NT2/D1 (cell line): ENCODE measurements at regions not wholly inside any gene's neighbourhood (a gene's known extent, or its start where the extent isn't known, plus 50 kb on each side); places are given as distances from the start of the nearest gene placed in this dataset.

Experiments used
- YY1 ChIP-seq: IDR thresholded peaks from 2 replicates; pipeline ENCODE4 v1.6.1; 2011; ENCODE audit not compliant: insufficient read length, insufficient read depth
- ZNF274 ChIP-seq: IDR thresholded peaks from 2 replicates; pipeline ENCODE4 v1.6.1; 2011; ENCODE audit warnings: mild to moderate bottlenecking, low read depth, low read length

DNA sequence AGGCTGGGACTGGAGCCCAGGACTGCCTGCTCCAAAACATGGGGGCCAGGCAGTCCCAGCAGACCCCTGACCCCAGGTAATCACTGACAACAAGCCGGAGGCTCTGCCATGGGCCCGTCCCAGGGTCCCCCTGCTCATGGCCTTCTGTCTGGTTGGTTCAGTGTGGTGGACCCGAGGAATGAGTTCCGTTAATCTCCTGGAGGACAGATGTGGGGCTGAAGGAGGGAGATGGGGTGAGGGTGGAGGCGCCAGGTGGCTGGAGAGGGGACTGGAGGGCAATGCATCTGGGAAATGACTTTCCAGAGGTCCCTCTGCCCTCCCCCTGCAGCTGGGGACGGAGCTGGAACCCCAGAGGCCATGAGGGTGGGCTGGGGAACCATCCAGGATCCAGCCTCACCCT lies 103.2 kb downstream of the EBNA1BP2 start:
- no peak for TF ChIP-seq ZNF274
- no peak for TF ChIP-seq YY1
